ENCODE measurements at regions not wholly inside any gene's neighbourhood (a gene's known extent, or its start where the extent isn't known, plus 50 kb on each side); places are given as distances from the start of the nearest gene placed in this dataset.

DNA sequence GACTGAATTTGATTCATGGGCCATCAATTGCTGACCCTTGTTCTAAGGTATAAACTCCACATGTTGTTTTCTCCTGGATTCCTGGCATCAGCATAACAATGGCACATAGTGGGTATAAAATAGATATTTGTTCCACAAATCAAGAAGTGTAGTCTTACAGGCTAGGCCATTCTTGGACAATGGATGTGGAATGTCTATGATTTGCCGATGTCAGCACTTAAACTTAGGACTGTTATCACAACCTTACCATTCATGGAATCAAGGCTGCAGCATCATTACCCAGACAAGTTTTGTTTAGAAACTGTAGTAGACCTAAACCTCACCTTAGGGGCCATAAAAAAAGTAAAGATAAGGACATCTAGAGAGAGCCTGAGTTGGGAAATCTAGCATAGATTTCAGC is 680.0 kb downstream of the BRINP1 start:
- no peaks in the 10 kb centered on the region for H3K27me3 ChIP-seq (ENCODE audit: insufficient read depth, low read length)
- H2BK15ac ChIP-seq (ENCODE audit: low read depth, low read length): no peak overlapping the region
- H4K5ac ChIP-seq (ENCODE audit: insufficient read length, low read depth, low read length): no peak overlapping the region
- Mint-ChIP-seq H3K9me3 (no peaks in the 10 kb centered on the region), H3K4me1 (peaks cover 11 to 15% of the 10 kb centered on the region in 2 experiments), H3K4me3 (no peak overlapping the region), H3K36me3 (ENCODE audit: insufficient read depth in 1 of 3, low read depth in 3 of 3) (no peaks in the 10 kb centered on the region), H3K27ac (no peak overlapping the region), H3K27me3 (ENCODE audit: low read depth) (no peaks in the 10 kb centered on the region)
- no peak overlapping the region for H4K91ac ChIP-seq (ENCODE audit: insufficient read length, low read depth, low read length)
- no peak overlapping the region for H3K14ac ChIP-seq (ENCODE audit: insufficient read depth, low read length)
- no peak overlapping the region for H2BK20ac ChIP-seq (ENCODE audit: low read depth, low read length, poor library complexity, severe bottlenecking)
- no peak overlapping the region for H3K56ac ChIP-seq (ENCODE audit: insufficient read length, low read depth, low read length)
- H3K18ac ChIP-seq (ENCODE audit: insufficient read length, low read depth, low read length): no peak overlapping the region
- H2BK12ac ChIP-seq (ENCODE audit: insufficient read length, low read depth, low read length): no peak overlapping the region
- no peak overlapping the region for H4K8ac ChIP-seq (replicated peaks; ENCODE audit: insufficient read length, low read depth, low read length)
- no peak overlapping the region for H2AK5ac ChIP-seq (ENCODE audit: insufficient read length, low read length)
- H2BK120ac ChIP-seq (ENCODE audit: low read depth, low read length, poor library complexity, severe bottlenecking): no peak overlapping the region
- no peak overlapping the region for H3K4ac ChIP-seq (ENCODE audit: low read depth, low read length)
- DNase-seq: no peak
- H4K20me1 ChIP-seq (ENCODE audit: control insufficient read depth, insufficient read depth, insufficient read length): no peaks in the 10 kb centered on the region
- no peak overlapping the region for H3T11ph ChIP-seq (ENCODE audit: low read length)
- no peaks in the 10 kb centered on the region; the same call in 1 of the 2 replicates for H3K4me1 ChIP-seq (ENCODE audit: insufficient read depth, low read length)
- H3K23me2 ChIP-seq (ENCODE audit: insufficient read length, low read depth, low read length, poor library complexity, severe bottlenecking): no peaks in the 10 kb centered on the region
- WGBS (ENCODE audit: extremely low coverage, insufficient read length, low lambda C conversion rate): no CpG with 5 or more reads among the region's 1 CpG
- no peak overlapping the region for H3K27ac ChIP-seq (ENCODE audit: insufficient read length, low read depth, low read length)
- H3K79me1 ChIP-seq (ENCODE audit: insufficient read depth, low read depth, low read length, poor library complexity, severe bottlenecking): no peaks in the 10 kb centered on the region
- no peak overlapping the region for H3K23ac ChIP-seq (ENCODE audit: insufficient read length, low read depth, low read length)
- TF ChIP-seq CTCF (conservative IDR thresholded peaks at IDR 0.05): no peak
- H3K79me2 ChIP-seq (ENCODE audit: insufficient read depth, low read length): no peaks in the 10 kb centered on the region
- no peak overlapping the region for H3K4me2 ChIP-seq (ENCODE audit: insufficient read depth, insufficient read length, low read length)
- no peak overlapping the region for H2AFZ ChIP-seq (ENCODE audit: low read length)
- H3K9me3 ChIP-seq (ENCODE audit: control insufficient read depth, low read depth, low read length): no peaks in the 10 kb centered on the region
- no peak overlapping the region for H2BK5ac ChIP-seq (ENCODE audit: insufficient read length, low read length)
- H3K9ac ChIP-seq (ENCODE audit: extremely low read depth, insufficient read length, low read length): no peak overlapping the region

Measured in H9 (cell line).